Muscle of arm (tissue), 1 donor: ENCODE measurements at regions not wholly inside any gene's neighbourhood (a gene's known extent, or its start where the extent isn't known, plus 50 kb on each side); places are given as distances from the start of the nearest gene placed in this dataset.

Experiments used
- DNase-seq: peaks from one replicate; pipeline ENCODE4 v3.0.0-alpha.2; 2013

GRCh38 chr12:77406219-77406905 is 341.0 kb upstream of the E2F7 start:
- DNase-seq = no peak

- DNase-seq = no peak
These were observed 337.3 kb upstream of the E2F7 start for GRCh38 chr12:77402716-77403115.

- DNase-seq = no peak
These were observed 336.4 kb upstream of the E2F7 start for GRCh38 chr12:77401770-77402081.

- DNase-seq = no peak
These were observed 335.8 kb upstream of the E2F7 start for GRCh38 chr12:77401064-77401769.

- DNase-seq = no peak
These were observed 327.2 kb upstream of the E2F7 start for GRCh38 chr12:77392467-77393088.

- no peak for DNase-seq
These were observed 323.3 kb upstream of the E2F7 start for GRCh38 chr12:77388445-77389265.

GRCh38 chr12:77387671-77388070 is 322.3 kb upstream of the E2F7 start:
- DNase-seq = no peak

GRCh38 chr12:77387214-77387613 is 321.8 kb upstream of the E2F7 start:
- DNase-seq = no peak

- no peak for DNase-seq
These were observed 319.6 kb upstream of the E2F7 start for GRCh38 chr12:77384941-77385340.

- DNase-seq = no peak
These were observed 316.9 kb upstream of the E2F7 start for GRCh38 chr12:77382096-77382742.

GRCh38 chr12:77377622-77378021 is 312.3 kb upstream of the E2F7 start:
- DNase-seq = no peak

GRCh38 chr12:77377116-77377515 is 311.7 kb upstream of the E2F7 start:
- DNase-seq = no peak

- DNase-seq = no peak
These were observed 309.3 kb upstream of the E2F7 start for GRCh38 chr12:77374673-77375072.

GRCh38 chr12:77372494-77372893 is 307.1 kb upstream of the E2F7 start:
- DNase-seq = no peak

GRCh38 chr12:77372026-77372425 is 306.7 kb upstream of the E2F7 start:
- no peak for DNase-seq

GRCh38 chr12:77368379-77368778 is 303.0 kb upstream of the E2F7 start:
- no peak for DNase-seq

- DNase-seq = no peak
These were observed 301.2 kb upstream of the E2F7 start for GRCh38 chr12:77366616-77367015.

GRCh38 chr12:77364400-77364799 is 299.0 kb upstream of the E2F7 start:
- DNase-seq = no peak

- DNase-seq = no peak
These were observed 297.3 kb upstream of the E2F7 start for GRCh38 chr12:77362509-77363210.

- DNase-seq = no peak
These were observed 292.3 kb upstream of the E2F7 start for GRCh38 chr12:77357655-77358054.

- no peak for DNase-seq
These were observed 289.5 kb upstream of the E2F7 start for GRCh38 chr12:77354766-77355362.
